ENCODE measurements at regions not wholly inside any gene's neighbourhood (a gene's known extent, or its start where the extent isn't known, plus 50 kb on each side); places are given as distances from the start of the nearest gene placed in this dataset.

GRCh38 chr1:5235355-5235899, 581.0 kb downstream of the AJAP1 start:
- WGBS, 2 donors = 71 to 79% methylated on average over 6 of the region's 6 CpGs
- Histone ChIP-seq H3K27me3 (no peaks in the 10 kb centered on the region), H3K9me3 (peaks cover 0 to 6% (median 0%) of the 10 kb centered on the region in 4 donors), H3K4me3 (no peak overlapping the region), H3K4me1 (no peaks in the 10 kb centered on the region), H3K36me3 (no peaks in the 10 kb centered on the region), H3K27ac (no peak overlapping the region)
- TF ChIP-seq CTCF (IDR thresholded peaks at IDR 0.05) (no peak), EP300 (IDR thresholded peaks at IDR 0.05) (no peak), POLR2A (IDR thresholded peaks at IDR 0.05) (no peak), POLR2AphosphoS5 (IDR thresholded peaks at IDR 0.05) (no peak)
- no peak for DNase-seq
- intact Hi-C loops (cut with DNase I) = no loop called here

DNA sequence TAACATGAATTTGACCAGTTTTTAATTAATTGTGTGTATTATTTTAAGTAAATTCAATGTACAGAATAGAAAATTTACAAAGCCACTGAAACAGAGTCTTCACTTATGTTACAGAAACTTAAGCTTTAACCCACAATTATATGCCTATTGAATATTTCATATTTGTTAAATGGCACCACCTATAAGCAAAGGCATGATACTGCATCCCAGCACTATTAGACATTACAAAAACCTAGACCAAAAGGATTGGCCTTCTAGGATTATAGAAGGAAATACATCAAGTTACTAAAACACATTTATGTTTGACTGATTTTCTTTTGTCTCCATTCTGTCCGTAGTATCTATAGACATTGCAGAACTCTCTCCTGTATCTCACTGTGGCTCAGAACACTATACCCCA, 578.1 kb downstream of the AJAP1 start:
- H3K27me3 ChIP-seq = no peaks in the 10 kb centered on the region

GRCh38 chr1:5231541-5232315, 577.3 kb downstream of the AJAP1 start:
- Histone ChIP-seq H3K27ac (no peak overlapping the region), H3K36me3 (no peaks in the 10 kb centered on the region), H3K4me3 (no peak overlapping the region), H3K9me3 (peaks cover 0 to 6% (median 0%) of the 10 kb centered on the region in 4 donors), H3K27me3 (no peaks in the 10 kb centered on the region), H3K4me1 (no peaks in the 10 kb centered on the region)
- intact Hi-C loops (cut with DNase I) = no loop called here
- TF ChIP-seq POLR2A (IDR thresholded peaks at IDR 0.05) (no peak), POLR2AphosphoS5 (IDR thresholded peaks at IDR 0.05) (no peak), EP300 (IDR thresholded peaks at IDR 0.05) (no peak)
- DNase-seq = no peak
- 41 to 63% methylated on average over 2 of the region's 2 CpGs for WGBS, 2 donors

More for the DNA sequence above, 578.1 kb downstream of the AJAP1 start:
- no peak for TF ChIP-seq POLR2A (IDR thresholded peaks at IDR 0.05)
- TF ChIP-seq EP300 (IDR thresholded peaks at IDR 0.05) = no peak
- no peak for TF ChIP-seq POLR2AphosphoS5 (IDR thresholded peaks at IDR 0.05)
- no peak for TF ChIP-seq CTCF (IDR thresholded peaks at IDR 0.05)
- WGBS, 2 donors = 91 to 93% methylated on average over 1 of the region's 1 CpG
- H3K4me3 ChIP-seq = no peak overlapping the region
- DNase-seq = no peak
- intact Hi-C loops (cut with DNase I) = no loop called here
- H3K4me1 ChIP-seq = no peaks in the 10 kb centered on the region
- H3K27ac ChIP-seq = no peak overlapping the region
- H3K36me3 ChIP-seq = no peaks in the 10 kb centered on the region
- peaks cover 0 to 6% (median 0%) of the 10 kb centered on the region in 4 donors for H3K9me3 ChIP-seq

DNA sequence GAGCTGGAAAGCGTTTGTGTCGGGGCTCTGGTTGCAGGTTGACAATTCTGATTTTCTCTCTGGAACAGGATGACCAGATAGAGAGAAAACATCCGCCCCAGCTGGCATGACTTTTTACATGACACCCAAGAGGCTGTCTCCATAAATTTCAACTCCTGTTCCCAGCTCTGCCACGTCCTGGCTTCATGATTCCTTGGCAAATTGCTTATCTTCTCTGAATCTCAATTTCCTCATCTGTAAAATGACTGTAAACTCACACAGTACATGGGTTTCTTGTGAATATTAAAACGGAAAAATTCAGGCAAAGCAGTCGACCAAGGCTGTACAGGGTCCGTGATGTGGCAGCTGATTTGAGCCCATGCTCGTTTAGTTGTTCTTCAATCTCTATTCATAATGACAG, 572.7 kb downstream of the AJAP1 start:
- H3K27ac ChIP-seq = no peak overlapping the region
- DNase-seq = no peak
- no peaks in the 10 kb centered on the region for H3K36me3 ChIP-seq
- H3K4me3 ChIP-seq = no peak overlapping the region
- H3K27me3 ChIP-seq = peaks cover 0 to 6% (median 0%) of the 10 kb centered on the region in 3 donors
- TF ChIP-seq POLR2A (IDR thresholded peaks at IDR 0.05) = no peak
- no peak for TF ChIP-seq CTCF (IDR thresholded peaks at IDR 0.05)
- TF ChIP-seq POLR2AphosphoS5 (IDR thresholded peaks at IDR 0.05) = no peak
- H3K9me3 ChIP-seq = no peaks in the 10 kb centered on the region
- intact Hi-C loops (cut with DNase I) = no loop called here
- no peaks in the 10 kb centered on the region for H3K4me1 ChIP-seq
- 77 to 80% methylated on average over 8 of the region's 8 CpGs for WGBS, 2 donors
